ENCODE measurements at regions not wholly inside any gene's neighbourhood (a gene's known extent, or its start where the extent isn't known, plus 50 kb on each side); places are given as distances from the start of the nearest gene placed in this dataset.

GRCh38 chr2:107361751-107362381 lies 464.8 kb upstream of the RGPD4 start:
- no peak for TF ChIP-seq EZH2 (IDR thresholded peaks at IDR 0.05; ENCODE audit: borderline replicate concordance, insufficient read depth, low read length, poor library complexity, severe bottlenecking)
- TF ChIP-seq, protein P1, sequence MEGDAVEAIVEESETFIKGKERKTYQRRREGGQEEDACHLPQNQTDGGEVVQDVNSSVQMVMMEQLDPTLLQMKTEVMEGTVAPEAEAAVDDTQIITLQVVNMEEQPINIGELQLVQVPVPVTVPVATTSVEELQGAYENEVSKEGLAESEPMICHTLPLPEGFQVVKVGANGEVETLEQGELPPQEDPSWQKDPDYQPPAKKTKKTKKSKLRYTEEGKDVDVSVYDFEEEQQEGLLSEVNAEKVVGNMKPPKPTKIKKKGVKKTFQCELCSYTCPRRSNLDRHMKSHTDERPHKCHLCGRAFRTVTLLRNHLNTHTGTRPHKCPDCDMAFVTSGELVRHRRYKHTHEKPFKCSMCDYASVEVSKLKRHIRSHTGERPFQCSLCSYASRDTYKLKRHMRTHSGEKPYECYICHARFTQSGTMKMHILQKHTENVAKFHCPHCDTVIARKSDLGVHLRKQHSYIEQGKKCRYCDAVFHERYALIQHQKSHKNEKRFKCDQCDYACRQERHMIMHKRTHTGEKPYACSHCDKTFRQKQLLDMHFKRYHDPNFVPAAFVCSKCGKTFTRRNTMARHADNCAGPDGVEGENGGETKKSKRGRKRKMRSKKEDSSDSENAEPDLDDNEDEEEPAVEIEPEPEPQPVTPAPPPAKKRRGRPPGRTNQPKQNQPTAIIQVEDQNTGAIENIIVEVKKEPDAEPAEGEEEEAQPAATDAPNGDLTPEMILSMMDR (IDR thresholded peaks at IDR 0.05; ENCODE audit: poor library complexity, severe bottlenecking), result no peak
- TF ChIP-seq MXI1 (conservative IDR thresholded peaks at IDR 0.05; ENCODE audit: poor library complexity, severe bottlenecking), result no peak
- TF ChIP-seq TAF1 (IDR thresholded peaks at IDR 0.05; ENCODE audit: low read depth), result no peak
- no peak for TF ChIP-seq SMC3 (conservative IDR thresholded peaks at IDR 0.05; ENCODE audit: poor library complexity)
- TF ChIP-seq POLR2AphosphoS5 (IDR thresholded peaks at IDR 0.05), result no peak
- TF ChIP-seq REST (IDR thresholded peaks at IDR 0.05; ENCODE audit: borderline replicate concordance), result no peak
- no peak for TF ChIP-seq EP300 (conservative IDR thresholded peaks at IDR 0.05; ENCODE audit: poor library complexity, severe bottlenecking)
- TF ChIP-seq RAD21 (conservative IDR thresholded peaks at IDR 0.05), result no peak
